Tibial nerve (tissue), 4 donors: ENCODE measurements at regions not wholly inside any gene's neighbourhood (a gene's known extent, or its start where the extent isn't known, plus 50 kb on each side); places are given as distances from the start of the nearest gene placed in this dataset.

Experiments used
- CTCF ChIP-seq, 5 experiments: fragments of 200-600 bp in 3 of 5; fragments of 450-650 bp in 2 of 5; sonication (generic) in 3 of 5; IDR thresholded peaks; one replicate each; pipeline ENCODE4 v1.5.1; 2016 to 2019; ENCODE audit warnings: antibody characterized with exemption in 5 of 5, mild to moderate bottlenecking in 3 of 5, moderate library complexity in 2 of 5
- EP300 ChIP-seq, 2 donors: sonication (generic); formaldehyde crosslinking; IDR thresholded peaks; one replicate each; pipeline ENCODE4 v1.6.1; 2017; ENCODE audit warnings: antibody characterized with exemption in 2 of 2, mild to moderate bottlenecking in 1 of 2
- POLR2A ChIP-seq, 2 donors: fragments of 450-650 bp; IDR thresholded peaks; one replicate each; pipeline ENCODE4 v1.6.1; 2017; ENCODE audit warnings: antibody characterized with exemption in 2 of 2, mild to moderate bottlenecking in 2 of 2, moderate library complexity in 2 of 2

DNA sequence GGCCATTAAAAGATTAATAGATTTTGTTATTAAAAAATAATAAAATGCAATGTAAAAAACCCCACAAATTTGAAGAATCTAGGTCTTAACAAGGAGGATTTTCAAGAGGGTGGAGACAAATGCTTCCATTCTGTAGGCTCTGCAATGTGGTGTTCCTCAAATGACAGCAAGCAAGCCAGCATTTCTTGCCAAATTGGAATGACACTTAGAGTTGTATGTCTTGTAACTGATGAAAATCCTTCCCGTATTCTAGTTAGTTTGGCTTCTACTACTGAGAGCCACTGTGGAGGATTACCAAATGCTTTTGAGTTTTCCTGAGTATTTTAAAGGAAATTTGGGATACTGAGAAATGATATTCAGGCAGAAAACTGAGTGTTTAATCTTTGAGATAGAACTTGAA, 1225.5 kb upstream of the CITED2 start:
- TF ChIP-seq CTCF (IDR thresholded peaks at IDR 0.05) (no peak), POLR2A (IDR thresholded peaks at IDR 0.05) (no peak), EP300 (IDR thresholded peaks at IDR 0.05) (no peak)
